HCT116 (cell line): ENCODE measurements at regions not wholly inside any gene's neighbourhood (a gene's known extent, or its start where the extent isn't known, plus 50 kb on each side); places are given as distances from the start of the nearest gene placed in this dataset.
A peak's percentile ranks its signal among the peaks of the same experiment; 100 is the strongest.

Source experiments
- ATAC-seq: fragments of 200-7000 bp; cut with Tn5 transposase; 2 replicates; pipeline ENCODE4 v1.9.1; 2020; ENCODE audit warnings: mild to moderate bottlenecking, moderate library complexity
- BruUV-seq: library from RNA; stranded (reverse); fragments of 400-500 nt; replicated peaks from 2 replicates; lab custom pipeline; 2021; lab: Mats Ljungman, UMichigan
- CTCF ChIA-PET: fragments of 300-600 bp; sonication (Branson Sonifier 250); formaldehyde crosslinking; loops from one replicate; lab custom pipeline; 2021; ENCODE audit warnings: antibody characterized with exemption; lab: Charles Lee
- POLR2A ChIA-PET: fragments of 300-600, 350-600 bp; sonication (Branson Sonifier 250); formaldehyde crosslinking; loops from one replicate; lab custom pipeline; 2021; ENCODE audit warnings: antibody characterized with exemption; lab: Charles Lee
- RAD21 ChIA-PET, 2 experiments: fragments of 300-600 bp; sonication (Branson Sonifier 250); formaldehyde crosslinking; loops; one replicate each; lab custom pipeline; 2023; ENCODE audit warnings: low total read pairs in 2 of 2; ENCODE audit not compliant: uncharacterized antibody in 2 of 2, unreplicated experiment in 2 of 2, low non-redundant PET in 1 of 2; lab: Charles Lee
- DNase-seq: peaks from one replicate; pipeline ENCODE4 v3.0.0-alpha.2; 2010; ENCODE audit warnings: low read depth, low spot score
- H2AFZ ChIP-seq: fragments of 200-600 bp; shearing (Covaris generic), sonication (generic); 2 replicates; pipeline ENCODE4 v1.6.1; 2017; ENCODE audit warnings: low read depth, mixed run types, mixed read lengths, antibody characterized with exemption, low read length; ENCODE audit not compliant: poor library complexity, severe bottlenecking
- H3K27ac ChIP-seq: 2 replicates; pipeline ENCODE4 v1.5.1; 2012; ENCODE audit warnings: low read depth, low read length
- H3K27me3 ChIP-seq: fragments of 200-600 bp; sonication (generic); 2 replicates; pipeline ENCODE4 v1.6.1; 2016; ENCODE audit warnings: mixed run types, low read length, mixed read lengths; ENCODE audit not compliant: insufficient read depth
- H3K36me3 ChIP-seq, 2 experiments: fragments of 200-500 bp in 1 of 2; fragments of 200-600 bp in 1 of 2; sonication (Bioruptor generic) in 1 of 2; sonication (generic) in 1 of 2; 2 replicates each; pipeline versions ENCODE4 v1.5.1 to v1.6.1; 2014 to 2016; ENCODE audit warnings: low read length in 2 of 2, inconsistent platforms in 1 of 2, mixed read lengths in 1 of 2, mixed run types in 1 of 2; ENCODE audit not compliant: insufficient read depth in 2 of 2, control insufficient read depth in 1 of 2
- H3K4me1 ChIP-seq, 2 experiments: fragments of 200-600 bp in 1 of 2; sonication (generic) in 1 of 2; 2 replicates each; pipeline versions ENCODE4 v1.5.1 to v1.6.1; 2012 to 2017; ENCODE audit warnings: low read length in 2 of 2, inconsistent platforms in 1 of 2, mild to moderate bottlenecking in 1 of 2, mixed read lengths in 1 of 2, mixed run types in 1 of 2, moderate library complexity in 1 of 2; ENCODE audit not compliant: insufficient read depth in 2 of 2, control insufficient read depth in 1 of 2
- H3K4me2 ChIP-seq: fragments of 200-600 bp; sonication (generic); 2 replicates; pipeline ENCODE4 v1.6.1; 2017; ENCODE audit warnings: mixed run types, low read length, mixed read lengths
- H3K4me3 ChIP-seq, 2 experiments: fragments of 200-600 bp in 1 of 2; sonication (generic) in 1 of 2; replicated peaks in 1 of 2; 2 replicates each; pipeline ENCODE4 v1.5.1; 2011 to 2016; ENCODE audit warnings: low read length in 2 of 2, control low read depth in 1 of 2, low read depth in 1 of 2, mild to moderate bottlenecking in 1 of 2, mixed read lengths in 1 of 2, mixed run types in 1 of 2
- H3K79me2 ChIP-seq: fragments of 200-600 bp; sonication (generic); 2 replicates; pipeline ENCODE4 v1.6.1; 2017; ENCODE audit warnings: mild to moderate bottlenecking, mixed run types, low read length, moderate library complexity, mixed read lengths; ENCODE audit not compliant: insufficient read depth
- H3K9ac ChIP-seq: fragments of 200-600 bp; sonication (generic); 2 replicates; pipeline ENCODE4 v1.6.1; 2016; ENCODE audit warnings: low read length, mixed read lengths
- H3K9me2 ChIP-seq: fragments of 200-600 bp; sonication (generic), shearing (Covaris generic); 2 replicates; pipeline ENCODE4 v1.6.1; 2017; ENCODE audit warnings: mixed run types, mild to moderate bottlenecking, moderate library complexity; ENCODE audit not compliant: insufficient read depth
- H3K9me3 ChIP-seq, 2 experiments: fragments of 200-500 bp in 1 of 2; fragments of 200-600 bp in 1 of 2; sonication (Bioruptor generic) in 1 of 2; sonication (generic) in 1 of 2; 2 replicates each; pipeline ENCODE4 v1.6.1; 2014 to 2017; ENCODE audit warnings: low read length in 2 of 2, mixed read lengths in 2 of 2, inconsistent platforms in 1 of 2, low read depth in 1 of 2, mild to moderate bottlenecking in 1 of 2, mixed run types in 1 of 2, moderate library complexity in 1 of 2; ENCODE audit not compliant: control insufficient read depth in 1 of 2, insufficient read depth in 1 of 2
- H4K20me1 ChIP-seq: fragments of 200-600 bp; sonication (generic), shearing (Covaris generic); 2 replicates; pipeline ENCODE4 v1.6.1; 2017; ENCODE audit warnings: mixed run types, mild to moderate bottlenecking, moderate library complexity; ENCODE audit not compliant: insufficient read depth
- CEBPB ChIP-seq: IDR thresholded peaks from 2 replicates; pipeline ENCODE4 v1.6.1; 2012; ENCODE audit warnings: low read depth
- EGR1 ChIP-seq: IDR thresholded peaks from 2 replicates; pipeline ENCODE4 v1.6.1; 2012; ENCODE audit warnings: low read depth
- ELF1 ChIP-seq: IDR thresholded peaks from 2 replicates; pipeline ENCODE4 v1.6.1; 2012; ENCODE audit warnings: low read depth, borderline replicate concordance
- EZH2 ChIP-seq: fragments of 200-600 bp; sonication (generic); IDR thresholded peaks from 2 replicates; pipeline ENCODE4 v1.6.1; 2017; ENCODE audit warnings: antibody characterized with exemption, mixed run types
- EZH2phosphoT487 ChIP-seq: fragments of 200-600 bp; IDR thresholded peaks from 2 replicates; pipeline ENCODE4 v1.6.1; 2018; ENCODE audit warnings: antibody characterized with exemption, borderline replicate concordance
- JUND ChIP-seq: IDR thresholded peaks from 2 replicates; pipeline ENCODE4 v1.6.1; 2012
- POLR2A ChIP-seq: IDR thresholded peaks from 2 replicates; pipeline ENCODE4 v1.7.0; 2011; ENCODE audit warnings: borderline replicate concordance; ENCODE audit not compliant: insufficient read depth, insufficient read length; ENCODE audit errors: extremely low read depth
- POLR2AphosphoS5 ChIP-seq: IDR thresholded peaks from 2 replicates; pipeline ENCODE4 v1.6.1; 2011; ENCODE audit warnings: mild to moderate bottlenecking, low read depth, low read length, moderate library complexity
- SP1 ChIP-seq: IDR thresholded peaks from 2 replicates; pipeline ENCODE4 v1.6.1; 2012; ENCODE audit warnings: low read depth
- SRF ChIP-seq: IDR thresholded peaks from 2 replicates; pipeline ENCODE4 v1.6.1; 2012; ENCODE audit warnings: low read depth
- YY1 ChIP-seq: IDR thresholded peaks from 2 replicates; pipeline ENCODE4 v1.6.1; 2011; ENCODE audit warnings: low read length, low read depth, moderate library complexity, mild to moderate bottlenecking; ENCODE audit not compliant: insufficient replicate concordance; ENCODE audit errors: extremely low read depth
- ZFX ChIP-seq: fragments of 450-650 bp; IDR thresholded peaks from 2 replicates; pipeline ENCODE4 v1.6.1; 2017
- ZNF274 ChIP-seq: fragments of 200-500 bp; sonication (Bioruptor generic); IDR thresholded peaks from 2 replicates; pipeline ENCODE4 v1.6.1; 2014; ENCODE audit warnings: mild to moderate bottlenecking, low read depth, low read length, inconsistent platforms
- intact Hi-C: fragments of 100-400 bp; cut with micrococcal nuclease; formaldehyde crosslinking; loops from 2 replicates; pipeline ENCODE4 v1.10.0; 2022
- TF ChIP-seq, protein P1 (sequence below), 3 experiments: fragments of 200-600 bp in 1 of 3; sonication (generic) in 1 of 3; IDR thresholded peaks in 2 of 3; conservative IDR thresholded peaks in 1 of 3; 2 replicates each; pipeline ENCODE4 v1.5.1; 2012 to 2017; ENCODE audit warnings: low read depth in 2 of 3, low read length in 2 of 3, antibody characterized with exemption in 1 of 3, borderline replicate concordance in 1 of 3, control low read depth in 1 of 3, mild to moderate bottlenecking in 1 of 3, mixed read lengths in 1 of 3, mixed run types in 1 of 3, moderate library complexity in 1 of 3; ENCODE audit not compliant: insufficient read depth in 1 of 3
- TF ChIP-seq, protein P2 (sequence below): IDR thresholded peaks from 2 replicates; pipeline ENCODE4 v1.6.1; 2012
- TF ChIP-seq, protein P3 (sequence below): IDR thresholded peaks from 2 replicates; pipeline ENCODE4 v1.6.1; 2012
- TF ChIP-seq, protein P4 (sequence below): IDR thresholded peaks from 2 replicates; pipeline ENCODE4 v1.6.1; 2011; ENCODE audit warnings: mild to moderate bottlenecking, low read length, moderate library complexity; ENCODE audit not compliant: insufficient replicate concordance; ENCODE audit errors: extremely low read depth

DNA sequence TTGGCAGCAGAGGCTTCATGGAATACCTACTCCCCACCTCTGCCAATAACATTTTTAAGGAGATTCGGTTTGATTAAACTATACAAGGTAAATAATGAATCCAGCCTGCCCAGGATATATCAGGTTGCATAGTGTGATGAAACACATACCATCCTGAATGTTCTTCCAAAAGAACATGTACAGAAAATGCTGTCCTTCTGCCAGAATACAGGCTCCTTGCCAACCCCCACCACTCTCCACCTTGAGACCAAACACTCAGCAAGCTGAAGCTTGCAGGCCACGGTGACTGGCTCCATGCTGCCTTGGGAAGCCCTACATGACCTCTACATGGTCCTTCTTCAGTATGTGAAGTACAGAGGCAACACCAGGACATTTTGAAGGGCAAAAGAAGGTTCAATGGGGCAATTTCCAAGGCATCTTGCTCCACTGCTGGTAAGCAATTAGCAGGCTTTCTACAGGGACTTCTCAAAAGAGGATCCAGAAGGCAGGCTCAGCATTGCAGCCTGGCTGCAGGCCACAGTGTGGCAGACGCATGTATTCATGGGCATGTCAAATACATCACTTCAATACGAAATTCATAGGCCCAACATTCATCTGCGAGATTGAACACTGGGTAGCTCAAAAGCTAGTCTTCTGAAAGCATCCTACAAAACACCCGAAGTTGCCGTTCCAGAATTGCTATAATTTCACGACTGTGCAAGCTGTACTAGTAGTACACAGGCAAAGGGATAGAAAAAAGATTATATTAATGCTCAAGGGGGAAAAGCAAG, 62.4 kb upstream of the SERP2 start (continued):
- TF ChIP-seq, protein P1, sequence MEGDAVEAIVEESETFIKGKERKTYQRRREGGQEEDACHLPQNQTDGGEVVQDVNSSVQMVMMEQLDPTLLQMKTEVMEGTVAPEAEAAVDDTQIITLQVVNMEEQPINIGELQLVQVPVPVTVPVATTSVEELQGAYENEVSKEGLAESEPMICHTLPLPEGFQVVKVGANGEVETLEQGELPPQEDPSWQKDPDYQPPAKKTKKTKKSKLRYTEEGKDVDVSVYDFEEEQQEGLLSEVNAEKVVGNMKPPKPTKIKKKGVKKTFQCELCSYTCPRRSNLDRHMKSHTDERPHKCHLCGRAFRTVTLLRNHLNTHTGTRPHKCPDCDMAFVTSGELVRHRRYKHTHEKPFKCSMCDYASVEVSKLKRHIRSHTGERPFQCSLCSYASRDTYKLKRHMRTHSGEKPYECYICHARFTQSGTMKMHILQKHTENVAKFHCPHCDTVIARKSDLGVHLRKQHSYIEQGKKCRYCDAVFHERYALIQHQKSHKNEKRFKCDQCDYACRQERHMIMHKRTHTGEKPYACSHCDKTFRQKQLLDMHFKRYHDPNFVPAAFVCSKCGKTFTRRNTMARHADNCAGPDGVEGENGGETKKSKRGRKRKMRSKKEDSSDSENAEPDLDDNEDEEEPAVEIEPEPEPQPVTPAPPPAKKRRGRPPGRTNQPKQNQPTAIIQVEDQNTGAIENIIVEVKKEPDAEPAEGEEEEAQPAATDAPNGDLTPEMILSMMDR (IDR thresholded peaks at IDR 0.05 in 2 of 3, conservative IDR thresholded peaks at IDR 0.05 in 1 of 3; ENCODE audit: borderline replicate concordance in 1 of 3, insufficient read depth in 1 of 3, low read depth in 2 of 3, low read length in 2 of 3): no peak
- TF ChIP-seq SRF: no peak
- no peak for TF ChIP-seq EZH2
- TF ChIP-seq JUND: no peak
- no peak for TF ChIP-seq CEBPB
- no peak for TF ChIP-seq SP1
- no peak for TF ChIP-seq ZNF274
- no peak for TF ChIP-seq POLR2AphosphoS5
- no peak for TF ChIP-seq EGR1
- TF ChIP-seq, all 23 proteins: peak for 0

DNA sequence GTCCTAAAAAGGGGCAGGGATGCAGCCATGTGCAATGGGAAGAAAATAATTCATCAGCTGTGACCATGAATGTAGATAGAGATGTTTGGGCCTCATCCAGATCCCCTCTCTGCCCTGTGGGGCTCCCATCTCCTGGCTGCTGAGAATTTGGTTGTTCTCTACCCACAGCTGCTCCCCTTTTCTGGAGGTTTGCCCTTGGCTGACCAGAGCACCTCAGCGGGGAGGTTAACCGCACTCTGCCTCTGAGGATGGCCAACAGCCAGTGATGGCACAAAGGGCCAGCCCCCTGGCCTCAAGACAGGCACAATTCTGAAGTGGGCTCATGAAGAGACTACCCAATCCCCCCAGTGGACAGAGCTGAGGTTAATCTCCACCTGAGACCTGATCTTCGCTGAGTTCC, 61.5 kb upstream of the SERP2 start:
- DNase-seq (no peak), ATAC-seq (no peak; the same call in 1 of the 2 replicates)
- peak overlapping the region; percentile 68 for H3K9ac ChIP-seq
- RAD21 ChIA-PET: no interaction called here
- H3K4me2 ChIP-seq: peak overlapping the region; percentile 66
- no peaks in the 10 kb centered on the region for H4K20me1 ChIP-seq
- H3K4me1 ChIP-seq: peaks cover 60 to 83% of the 10 kb centered on the region in 2 experiments
- TF ChIP-seq ZFX (no peak), SP1 (no peak), JUND (no peak), EZH2phosphoT487 (no peak), SRF (no peak), ELF1 (no peak), EZH2 (no peak), YY1 (no peak), POLR2A (no peak), EGR1 (no peak)
- TF ChIP-seq, protein P2, sequence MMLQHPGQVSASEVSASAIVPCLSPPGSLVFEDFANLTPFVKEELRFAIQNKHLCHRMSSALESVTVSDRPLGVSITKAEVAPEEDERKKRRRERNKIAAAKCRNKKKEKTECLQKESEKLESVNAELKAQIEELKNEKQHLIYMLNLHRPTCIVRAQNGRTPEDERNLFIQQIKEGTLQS: no peak
- TF ChIP-seq, protein P3, sequence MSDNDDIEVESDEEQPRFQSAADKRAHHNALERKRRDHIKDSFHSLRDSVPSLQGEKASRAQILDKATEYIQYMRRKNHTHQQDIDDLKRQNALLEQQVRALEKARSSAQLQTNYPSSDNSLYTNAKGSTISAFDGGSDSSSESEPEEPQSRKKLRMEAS: no peak
- TF ChIP-seq, protein P4, sequence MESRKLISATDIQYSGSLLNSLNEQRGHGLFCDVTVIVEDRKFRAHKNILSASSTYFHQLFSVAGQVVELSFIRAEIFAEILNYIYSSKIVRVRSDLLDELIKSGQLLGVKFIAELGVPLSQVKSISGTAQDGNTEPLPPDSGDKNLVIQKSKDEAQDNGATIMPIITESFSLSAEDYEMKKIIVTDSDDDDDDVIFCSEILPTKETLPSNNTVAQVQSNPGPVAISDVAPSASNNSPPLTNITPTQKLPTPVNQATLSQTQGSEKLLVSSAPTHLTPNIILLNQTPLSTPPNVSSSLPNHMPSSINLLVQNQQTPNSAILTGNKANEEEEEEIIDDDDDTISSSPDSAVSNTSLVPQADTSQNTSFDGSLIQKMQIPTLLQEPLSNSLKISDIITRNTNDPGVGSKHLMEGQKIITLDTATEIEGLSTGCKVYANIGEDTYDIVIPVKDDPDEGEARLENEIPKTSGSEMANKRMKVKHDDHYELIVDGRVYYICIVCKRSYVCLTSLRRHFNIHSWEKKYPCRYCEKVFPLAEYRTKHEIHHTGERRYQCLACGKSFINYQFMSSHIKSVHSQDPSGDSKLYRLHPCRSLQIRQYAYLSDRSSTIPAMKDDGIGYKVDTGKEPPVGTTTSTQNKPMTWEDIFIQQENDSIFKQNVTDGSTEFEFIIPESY: no peak
- BruUV-seq: no TSS peak
- H3K36me3 ChIP-seq: 0 out of 4 replicates have a peak, but pooled peaks cover 0 to 6% of the 10 kb centered on the region in 2 experiments
- H3K4me3 ChIP-seq: peak overlapping the region in 1 of 2 experiments; percentile 32; a peak in 1 of 4 replicates
- H2AFZ ChIP-seq: no peak overlapping the region
- H3K27ac ChIP-seq: peak overlapping the region; percentile 83
- intact Hi-C loops: no loop called here
- H3K9me3 ChIP-seq: no peaks in the 10 kb centered on the region
- no peaks in the 10 kb centered on the region for H3K79me2 ChIP-seq
- no peaks in the 10 kb centered on the region for H3K27me3 ChIP-seq
- CTCF ChIA-PET: no interaction called here
- POLR2A ChIA-PET: interaction anchor here (7.2 kb wide), 1 partner anchor 123 kb away, joined by 83 read pairs; no protein-coding TSS in a partner anchor
- no peaks in the 10 kb centered on the region for H3K9me2 ChIP-seq
